ENCODE measurements at regions not wholly inside any gene's neighbourhood (a gene's known extent, or its start where the extent isn't known, plus 50 kb on each side); places are given as distances from the start of the nearest gene placed in this dataset.

GRCh38 chr21:23445307-23445706, 2162.0 kb downstream of the MRPL39 start:
- no peak for TF ChIP-seq CTCF (IDR thresholded peaks at IDR 0.05)
- no peak for TF ChIP-seq POLR2A (IDR thresholded peaks at IDR 0.05)

Measured in body of pancreas (tissue), 4 donors.